ENCODE measurements at regions not wholly inside any gene's neighbourhood (a gene's known extent, or its start where the extent isn't known, plus 50 kb on each side); places are given as distances from the start of the nearest gene placed in this dataset.

DNA sequence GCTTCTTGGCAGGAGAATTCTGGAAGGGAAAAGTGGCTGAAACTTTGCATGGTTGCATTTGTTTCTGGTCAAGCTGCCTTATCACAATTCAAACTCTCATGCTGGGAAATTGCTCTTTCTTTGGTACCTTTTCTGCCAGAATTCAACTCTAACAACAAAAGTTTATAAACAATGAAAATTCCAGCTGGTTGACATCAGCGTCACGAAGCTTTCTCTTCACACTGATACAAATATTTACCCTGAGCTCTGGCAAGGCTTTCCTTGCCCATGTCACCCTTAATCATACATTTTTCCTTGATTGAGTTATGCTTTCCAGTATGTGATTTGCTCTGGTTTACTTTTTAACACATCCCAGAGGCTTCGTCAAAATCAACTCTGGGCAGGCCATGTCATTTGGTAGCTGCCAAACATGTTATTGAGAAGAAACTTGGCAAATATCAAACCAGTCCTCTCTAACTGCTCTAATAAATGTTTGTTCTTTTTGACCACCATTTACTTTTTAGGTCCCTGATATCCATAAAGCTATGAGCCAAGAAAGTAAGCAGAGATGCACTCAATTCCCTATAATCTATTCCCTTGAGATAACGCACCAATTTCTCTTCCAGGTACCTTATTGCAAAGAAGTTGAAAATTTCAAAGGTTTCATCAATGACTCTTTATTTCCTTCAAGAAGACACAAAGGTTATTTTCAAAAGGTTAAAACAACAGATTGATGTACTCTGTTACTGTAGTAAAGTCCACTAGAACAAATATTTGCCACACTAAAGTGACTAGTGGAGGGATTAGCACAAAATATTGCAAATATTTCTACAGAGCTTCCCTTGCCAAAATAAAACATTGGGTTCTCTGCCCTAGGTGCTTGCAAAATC is 1241.1 kb upstream of the ZEB2 start:
- Histone ChIP-seq H3K4me1 (ENCODE audit: insufficient read depth, low read length, poor library complexity, severe bottlenecking) (peaks cover 12% of the 10 kb centered on the region), H3K36me3 (ENCODE audit: insufficient read depth, low read length, poor library complexity, severe bottlenecking) (no peaks in the 10 kb centered on the region), H3K27me3 (replicated peaks; ENCODE audit: insufficient read depth, low read depth, low read length, poor library complexity) (no peaks in the 10 kb centered on the region), H3K27ac (ENCODE audit: low read depth, low read length, poor library complexity, severe bottlenecking) (no peak overlapping the region), H3K9me3 (ENCODE audit: low read depth, low read length, poor library complexity, severe bottlenecking) (no peaks in the 10 kb centered on the region), H3K4me3 (ENCODE audit: low read depth, low read length, poor library complexity, severe bottlenecking) (no peak overlapping the region)
- ChIA-PET POLR2A (ENCODE audit: low non-redundant PET) (interaction anchor here (0.7 kb wide), 1 partner anchor 236 kb away, joined by 4 read pairs; no protein-coding TSS in a partner anchor), CTCF (no interaction called here)
- DNase-seq (ENCODE audit: low spot score), result no peak
- TF ChIP-seq EZH2 (IDR thresholded peaks at IDR 0.05; ENCODE audit: borderline replicate concordance, low read depth, low read length, poor library complexity, severe bottlenecking), result no peak
- TF ChIP-seq, protein P1, sequence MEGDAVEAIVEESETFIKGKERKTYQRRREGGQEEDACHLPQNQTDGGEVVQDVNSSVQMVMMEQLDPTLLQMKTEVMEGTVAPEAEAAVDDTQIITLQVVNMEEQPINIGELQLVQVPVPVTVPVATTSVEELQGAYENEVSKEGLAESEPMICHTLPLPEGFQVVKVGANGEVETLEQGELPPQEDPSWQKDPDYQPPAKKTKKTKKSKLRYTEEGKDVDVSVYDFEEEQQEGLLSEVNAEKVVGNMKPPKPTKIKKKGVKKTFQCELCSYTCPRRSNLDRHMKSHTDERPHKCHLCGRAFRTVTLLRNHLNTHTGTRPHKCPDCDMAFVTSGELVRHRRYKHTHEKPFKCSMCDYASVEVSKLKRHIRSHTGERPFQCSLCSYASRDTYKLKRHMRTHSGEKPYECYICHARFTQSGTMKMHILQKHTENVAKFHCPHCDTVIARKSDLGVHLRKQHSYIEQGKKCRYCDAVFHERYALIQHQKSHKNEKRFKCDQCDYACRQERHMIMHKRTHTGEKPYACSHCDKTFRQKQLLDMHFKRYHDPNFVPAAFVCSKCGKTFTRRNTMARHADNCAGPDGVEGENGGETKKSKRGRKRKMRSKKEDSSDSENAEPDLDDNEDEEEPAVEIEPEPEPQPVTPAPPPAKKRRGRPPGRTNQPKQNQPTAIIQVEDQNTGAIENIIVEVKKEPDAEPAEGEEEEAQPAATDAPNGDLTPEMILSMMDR (conservative IDR thresholded peaks at IDR 0.05; ENCODE audit: low read depth, low read length), result no peak
- no TSS peak for BruUV-seq (replicated peaks)
- intact Hi-C loops (cut with micrococcal nuclease; ENCODE audit: unreplicated experiment), result loop anchor here (5.0 kb wide), 1 partner anchor 901 kb away; no protein-coding TSS in a partner anchor

DNA sequence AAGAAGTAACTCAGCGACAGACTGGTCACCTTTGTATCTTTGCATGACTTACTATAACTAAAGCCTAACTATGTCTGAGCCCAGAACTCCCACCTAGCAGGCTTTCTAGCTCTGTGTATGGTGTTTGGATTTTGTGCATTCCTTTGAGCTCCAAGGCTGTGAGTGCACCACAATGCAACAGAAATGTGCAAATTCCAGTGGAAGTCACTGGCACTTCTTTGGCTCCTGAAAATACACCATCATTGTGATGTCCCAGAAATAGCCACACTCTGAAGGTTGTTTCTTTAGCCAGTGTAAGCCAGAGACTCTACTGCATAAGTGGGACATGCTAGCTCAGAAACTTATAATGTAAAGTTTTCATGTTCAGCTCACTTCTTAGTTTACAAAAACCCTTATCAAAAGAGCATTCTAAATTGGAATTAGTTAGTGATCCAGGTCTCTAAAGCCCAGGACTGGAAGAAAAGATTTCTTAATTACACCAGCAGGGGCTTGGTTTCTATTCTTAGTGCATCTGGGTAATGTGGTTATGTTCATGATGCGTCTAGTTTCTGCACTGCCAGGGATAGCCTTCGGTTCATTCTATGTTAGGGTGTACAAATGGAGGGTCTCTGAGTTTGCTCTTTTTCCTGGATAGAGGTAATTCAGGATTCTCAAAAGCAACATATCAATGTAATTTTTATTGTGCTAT is 1239.5 kb upstream of the ZEB2 start:
- POLR2A ChIA-PET (ENCODE audit: low non-redundant PET), result no interaction called here
- H3K4me3 ChIP-seq (ENCODE audit: low read depth, low read length, poor library complexity, severe bottlenecking), result no peak overlapping the region
- H3K36me3 ChIP-seq (ENCODE audit: insufficient read depth, low read length, poor library complexity, severe bottlenecking), result no peaks in the 10 kb centered on the region
- TF ChIP-seq EZH2 (IDR thresholded peaks at IDR 0.05; ENCODE audit: borderline replicate concordance, low read depth, low read length, poor library complexity, severe bottlenecking), result no peak
- TF ChIP-seq, protein P1 (conservative IDR thresholded peaks at IDR 0.05; ENCODE audit: low read depth, low read length), result no peak
- intact Hi-C loops (cut with micrococcal nuclease; ENCODE audit: unreplicated experiment), result loop anchor here (10.0 kb wide), 2 partner anchors 155 to 765 kb away; no protein-coding TSS in a partner anchor
- no peaks in the 10 kb centered on the region for H3K27me3 ChIP-seq (replicated peaks; ENCODE audit: insufficient read depth, low read depth, low read length, poor library complexity)
- BruUV-seq (replicated peaks), result no TSS peak
- no peaks in the 10 kb centered on the region for H3K9me3 ChIP-seq (ENCODE audit: low read depth, low read length, poor library complexity, severe bottlenecking)
- CTCF ChIA-PET, result no interaction called here
- H3K27ac ChIP-seq (ENCODE audit: low read depth, low read length, poor library complexity, severe bottlenecking), result no peak overlapping the region
- no peak for DNase-seq (ENCODE audit: low spot score)
- H3K4me1 ChIP-seq (ENCODE audit: insufficient read depth, low read length, poor library complexity, severe bottlenecking), result peaks cover 2% of the 10 kb centered on the region

DNA sequence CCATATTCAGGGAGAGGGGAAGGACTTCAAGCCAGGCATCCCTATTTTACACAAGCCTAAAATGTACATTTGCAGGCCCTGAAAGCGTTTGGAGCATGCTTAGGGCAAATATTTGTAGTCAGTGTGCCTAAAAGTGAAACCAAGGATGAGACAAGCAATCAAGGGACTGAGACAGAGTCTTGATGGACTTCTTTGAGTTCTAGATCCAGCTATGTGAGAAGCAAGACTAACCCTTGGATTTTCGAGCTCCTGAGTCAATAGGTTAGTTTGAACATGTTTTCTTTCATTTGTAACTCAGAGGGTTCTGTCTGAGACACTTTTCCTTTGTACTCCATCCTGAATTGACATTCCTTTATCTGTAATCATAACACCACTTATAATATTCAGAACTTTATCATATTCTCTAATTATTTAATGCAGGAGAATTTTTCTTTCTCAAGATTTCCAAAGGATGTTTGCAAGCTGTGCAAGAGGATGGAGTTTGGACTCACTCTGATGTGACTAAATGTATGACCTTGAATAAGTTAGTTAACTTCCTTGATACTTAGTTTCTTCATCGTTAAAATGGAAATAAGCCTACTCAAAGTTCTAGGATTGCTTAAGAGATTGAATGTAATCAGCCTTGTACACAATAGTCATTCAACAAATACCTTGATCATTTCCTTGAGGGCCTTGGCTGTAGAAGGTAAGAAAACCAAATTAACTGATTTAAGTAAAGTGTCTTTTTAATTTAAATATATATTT is 1237.8 kb upstream of the ZEB2 start:
- no TSS peak for BruUV-seq (replicated peaks)
- intact Hi-C loops (cut with micrococcal nuclease; ENCODE audit: unreplicated experiment), result loop anchor here (10.0 kb wide), 2 partner anchors 157 to 767 kb away; no protein-coding TSS in a partner anchor
- Histone ChIP-seq H3K27me3 (replicated peaks; ENCODE audit: insufficient read depth, low read depth, low read length, poor library complexity) (no peaks in the 10 kb centered on the region), H3K4me1 (ENCODE audit: insufficient read depth, low read length, poor library complexity, severe bottlenecking) (peaks cover 14% of the 10 kb centered on the region), H3K9me3 (ENCODE audit: low read depth, low read length, poor library complexity, severe bottlenecking) (no peaks in the 10 kb centered on the region), H3K36me3 (ENCODE audit: insufficient read depth, low read length, poor library complexity, severe bottlenecking) (no peaks in the 10 kb centered on the region), H3K27ac (ENCODE audit: low read depth, low read length, poor library complexity, severe bottlenecking) (no peak overlapping the region), H3K4me3 (ENCODE audit: low read depth, low read length, poor library complexity, severe bottlenecking) (no peak overlapping the region)
- CTCF ChIA-PET, result no interaction called here
- POLR2A ChIA-PET (ENCODE audit: low non-redundant PET), result no interaction called here
- DNase-seq (ENCODE audit: low spot score), result no peak
- TF ChIP-seq EZH2 (IDR thresholded peaks at IDR 0.05; ENCODE audit: borderline replicate concordance, low read depth, low read length, poor library complexity, severe bottlenecking), result no peak
- TF ChIP-seq, protein P1 (conservative IDR thresholded peaks at IDR 0.05; ENCODE audit: low read depth, low read length), result no peak
